A549 (cell line): ENCODE measurements at regions not wholly inside any gene's neighbourhood (a gene's known extent, or its start where the extent isn't known, plus 50 kb on each side); places are given as distances from the start of the nearest gene placed in this dataset.

Source experiments
- ATAC-seq, 2 experiments: fragments of 200-7000 bp in 1 of 2; fragments of >200 bp in 1 of 2; cut with Nextera tagmentation in 1 of 2; cut with Tn5 transposase in 1 of 2; 3 replicates each; pipeline versions ENCODE4 v1.8.0 to v1.9.1; 2018 to 2020; ENCODE audit warnings: mild to moderate bottlenecking in 1 of 2, moderate library complexity in 1 of 2
- CTCF ChIA-PET: fragments of 300-600 bp; sonication (Branson Sonifier 250); formaldehyde crosslinking; extraction: SDS; loops from one replicate; lab custom pipeline; 2021; ENCODE audit warnings: antibody characterized with exemption, inconsistent platforms; lab: Yijun Ruan, JAX
- POLR2A ChIA-PET: fragments of 350-600 bp; formaldehyde crosslinking; extraction: SDS; loops from one replicate; lab custom pipeline; 2021; ENCODE audit warnings: antibody characterized with exemption, inconsistent platforms; lab: Yijun Ruan, JAX
- DNase-seq, 2 experiments: peaks; one replicate each; pipeline versions ENCODE4 v3.0.0 to v3.0.0-alpha.2; 2011 to 2016; ENCODE audit warnings: low read depth in 1 of 2, low spot score in 1 of 2
- FAIRE-seq: peaks from 2 replicates; lab custom pipeline; 2011; peaks lifted over from hg19 to GRCh38; lab: Jason Lieb, UNC
- H3K27ac ChIP-seq, 2 experiments: fragments of >200 bp; sonication (Bioruptor Twin); formaldehyde crosslinking; 3 replicates each; pipeline ENCODE4 v1.5.1; 2016 to 2017
- H3K4me1 ChIP-seq: fragments of >200 bp; sonication (Bioruptor Twin); formaldehyde crosslinking; 3 replicates; pipeline ENCODE4 v1.6.1; 2016
- H3K4me2 ChIP-seq: fragments of >200 bp; sonication (Bioruptor Twin); formaldehyde crosslinking; 3 replicates; pipeline ENCODE4 v1.6.1; 2016
- H3K4me3 ChIP-seq: fragments of >200 bp; sonication (Bioruptor Twin); formaldehyde crosslinking; 3 replicates; pipeline ENCODE4 v1.5.1; 2016
- H3K9me3 ChIP-seq: fragments of >200 bp; sonication (Bioruptor Twin); formaldehyde crosslinking; 3 replicates; pipeline ENCODE4 v1.6.1; 2016
- BCL3 ChIP-seq: fragments of >200 bp; sonication (Bioruptor Twin); formaldehyde crosslinking; IDR thresholded peaks from 3 replicates; pipeline ENCODE4 v1.6.1; 2016
- CBX2 ChIP-seq: fragments of 200-600 bp; sonication (generic); IDR thresholded peaks from 2 replicates; pipeline ENCODE4 v1.6.1; 2016; ENCODE audit warnings: low read depth, mild to moderate bottlenecking, borderline replicate concordance
- CHD4 ChIP-seq: fragments of 200-600 bp; sonication (generic); IDR thresholded peaks from 2 replicates; pipeline ENCODE4 v1.6.1; 2016; ENCODE audit warnings: antibody characterized with exemption, mild to moderate bottlenecking, borderline replicate concordance
- CTCF ChIP-seq: fragments of >200 bp; sonication (Bioruptor Twin); formaldehyde crosslinking; IDR thresholded peaks from 3 replicates; pipeline ENCODE4 v1.5.1; 2016
- FOSL2 ChIP-seq, 2 experiments: fragments of 450-650 bp in 1 of 2; fragments of >200 bp in 1 of 2; sonication (Bioruptor Twin) in 1 of 2; formaldehyde crosslinking; IDR thresholded peaks; 2 replicates each; pipeline versions ENCODE4 v1.5.0 to v1.6.1; 2016 to 2020; ENCODE audit warnings: mild to moderate bottlenecking in 1 of 2, moderate library complexity in 1 of 2
- FOXS1 ChIP-seq: fragments of 250-450 bp; sonication (Bioruptor Pico); IDR thresholded peaks from 2 replicates; pipeline ENCODE4 v1.5.0; 2020; ENCODE audit warnings: mild to moderate bottlenecking, moderate library complexity
- GATA3 ChIP-seq: IDR thresholded peaks from 2 replicates; pipeline ENCODE4 v1.6.1; 2012; ENCODE audit warnings: borderline replicate concordance
- HOXA7 ChIP-seq: fragments of 250-450 bp; sonication (Bioruptor Pico); IDR thresholded peaks from 2 replicates; pipeline ENCODE4 v1.5.0; 2020; ENCODE audit warnings: mild to moderate bottlenecking, moderate library complexity
- JUN ChIP-seq, 2 experiments: fragments of >200 bp; sonication (Bioruptor Twin); formaldehyde crosslinking; IDR thresholded peaks; 2 replicates in 1 of 2; 3 replicates in 1 of 2; pipeline ENCODE4 v1.6.1; 2016 to 2017
- MAZ ChIP-seq: fragments of 150-350 bp; IDR thresholded peaks from 2 replicates; pipeline ENCODE4 v1.6.1; 2014; ENCODE audit warnings: antibody characterized with exemption, low read depth, low read length, borderline replicate concordance
- NFE2L2 ChIP-seq: fragments of 150-350 bp; conservative IDR thresholded peaks from 2 replicates; pipeline ENCODE4 v1.6.1; 2014; ENCODE audit warnings: low read length
- NR3C1 ChIP-seq: fragments of >200 bp; sonication (Bioruptor Twin); formaldehyde crosslinking; IDR thresholded peaks from 3 replicates; pipeline ENCODE4 v1.6.1; 2017
- PHF8 ChIP-seq: fragments of 200-600 bp; sonication (generic); IDR thresholded peaks from 2 replicates; pipeline ENCODE4 v1.6.1; 2016; ENCODE audit warnings: low read depth, mild to moderate bottlenecking, antibody characterized with exemption, moderate library complexity, borderline replicate concordance
- RARB ChIP-seq: fragments of 250-450 bp; sonication (Bioruptor Pico); IDR thresholded peaks from 2 replicates; pipeline ENCODE4 v1.8.0; 2021; ENCODE audit warnings: mild to moderate bottlenecking, moderate library complexity
- RFX5 ChIP-seq: fragments of 450-650 bp; IDR thresholded peaks from 2 replicates; pipeline ENCODE4 v1.7.1; 2014; ENCODE audit warnings: antibody characterized with exemption, mild to moderate bottlenecking, moderate library complexity
- SREBF2 ChIP-seq: fragments of 450-650 bp; IDR thresholded peaks from 2 replicates; pipeline ENCODE4 v1.6.1; 2014; ENCODE audit warnings: mild to moderate bottlenecking, moderate library complexity
- TP53 ChIP-seq: fragments of 250-450 bp; sonication (Bioruptor Pico); IDR thresholded peaks from 2 replicates; pipeline ENCODE4 v1.5.0; 2021; ENCODE audit warnings: mild to moderate bottlenecking, moderate library complexity
- ZFP36 ChIP-seq: fragments of 450-650 bp; IDR thresholded peaks from 2 replicates; pipeline ENCODE4 v1.6.1; 2014; ENCODE audit warnings: borderline replicate concordance; ENCODE audit not compliant: partially characterized antibody
- WGBS: methylation state at CpG from one replicate; pipeline ENCODE4 v1.1.6; 2017; ENCODE audit errors: missing lambda C conversion rate; 5-methylcytosine and 5-hydroxymethylcytosine counted together
- TF ChIP-seq, protein P1 (sequence below): IDR thresholded peaks from 2 replicates; pipeline ENCODE4 v1.6.1; 2012
- TF ChIP-seq, protein P2 (sequence below): fragments of 250-450 bp; sonication (Bioruptor Pico); IDR thresholded peaks from 2 replicates; pipeline ENCODE4 v1.5.0; 2020; ENCODE audit warnings: low read depth, mild to moderate bottlenecking, moderate library complexity
- TF ChIP-seq, protein P3 (sequence below): IDR thresholded peaks from 2 replicates; pipeline ENCODE4 v1.6.1; 2012
- TF ChIP-seq, protein P4 (sequence below): fragments of 150-350 bp; IDR thresholded peaks from 2 replicates; pipeline ENCODE4 v1.6.1; 2014; ENCODE audit warnings: low read depth, mild to moderate bottlenecking, low read length

- no peaks in the 10 kb centered on the region for H3K9me3 ChIP-seq
- CTCF ChIA-PET, result no interaction called here
- no peak overlapping the region for H3K27ac ChIP-seq
- POLR2A ChIA-PET, result no interaction called here
- ATAC-seq (no peak), FAIRE-seq (no peak), DNase-seq (no peak)
- H3K4me2 ChIP-seq, result no peak overlapping the region
- no peak overlapping the region for H3K4me3 ChIP-seq
- 47% methylated on average over 7 of the region's 7 CpGs for WGBS
- TF ChIP-seq FOXS1 (no peak), CHD4 (no peak), MAZ (no peak), RFX5 (no peak), FOSL2 (IDR thresholded peaks at IDR 0.05) (no peak), FOSL2 (CRISPR knock-in tag; IDR thresholded peaks at IDR 0.05) (no peak), SREBF2 (no peak), PHF8 (no peak), ZFP36 (no peak), CBX2 (no peak)
- TF ChIP-seq, protein P1, sequence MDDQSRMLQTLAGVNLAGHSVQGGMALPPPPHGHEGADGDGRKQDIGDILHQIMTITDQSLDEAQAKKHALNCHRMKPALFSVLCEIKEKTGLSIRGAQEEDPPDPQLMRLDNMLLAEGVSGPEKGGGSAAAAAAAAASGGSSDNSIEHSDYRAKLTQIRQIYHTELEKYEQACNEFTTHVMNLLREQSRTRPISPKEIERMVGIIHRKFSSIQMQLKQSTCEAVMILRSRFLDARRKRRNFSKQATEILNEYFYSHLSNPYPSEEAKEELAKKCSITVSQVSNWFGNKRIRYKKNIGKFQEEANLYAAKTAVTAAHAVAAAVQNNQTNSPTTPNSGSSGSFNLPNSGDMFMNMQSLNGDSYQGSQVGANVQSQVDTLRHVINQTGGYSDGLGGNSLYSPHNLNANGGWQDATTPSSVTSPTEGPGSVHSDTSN, result no peak
- no peaks in the 10 kb centered on the region for H3K4me1 ChIP-seq
Observed at GRCh38 chr9:89839952-89840351, 235.1 kb downstream of the GADD45G start.

DNA sequence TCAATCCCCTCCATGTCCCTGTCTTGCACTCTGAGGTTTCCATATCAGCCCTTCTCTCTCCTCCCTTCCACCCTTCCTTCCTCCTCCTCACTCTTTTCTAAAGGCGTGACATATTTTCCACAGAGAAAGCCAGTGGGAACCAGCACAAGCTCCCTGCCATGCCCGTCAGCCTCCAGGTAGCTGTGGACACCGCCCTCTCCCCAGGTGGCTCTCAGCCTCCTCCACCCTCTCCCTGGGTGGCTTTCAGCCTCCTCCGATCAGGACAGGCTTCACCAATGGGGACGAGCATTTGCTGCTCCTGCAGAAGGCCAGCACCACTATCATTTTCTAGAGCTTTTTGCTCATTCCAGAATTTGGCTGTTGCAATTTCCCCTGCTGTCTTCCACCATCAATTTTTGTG, 236.6 kb downstream of the GADD45G start:
- H3K9me3 ChIP-seq, result no peaks in the 10 kb centered on the region
- FAIRE-seq, result no peak
- TF ChIP-seq ZFP36 (no peak), BCL3 (no peak), TP53 (CRISPR knock-in tag) (no peak), NFE2L2 (no peak), NR3C1 (no peak)
- 53% methylated on average over 5 of the region's 5 CpGs for WGBS
- H3K4me2 ChIP-seq, result no peak overlapping the region
- no peak overlapping the region for H3K27ac ChIP-seq
- POLR2A ChIA-PET, result no interaction called here
- no peak for ATAC-seq
- no peaks in the 10 kb centered on the region for H3K4me1 ChIP-seq
- no peak overlapping the region for H3K4me3 ChIP-seq
- no peak for DNase-seq
- CTCF ChIA-PET, result no interaction called here

- TF ChIP-seq GATA3, result no peak
- TF ChIP-seq RARB, result no peak
- Histone ChIP-seq H3K9me3 (no peaks in the 10 kb centered on the region), H3K4me1 (no peaks in the 10 kb centered on the region), H3K4me2 (no peak overlapping the region), H3K27ac (no peak overlapping the region), H3K4me3 (no peak overlapping the region)
- FAIRE-seq, result no peak
- ChIA-PET POLR2A (no interaction called here), CTCF (interaction anchor here (1.1 kb wide), 1 partner anchor 62 kb away, joined by 3 read pairs; no protein-coding TSS in a partner anchor)
- WGBS, result 70% methylated on average over 7 of the region's 8 CpGs
- ATAC-seq, result no peak
- DNase-seq, result no peak
Observed at GRCh38 chr9:89842267-89842768, 237.5 kb downstream of the GADD45G start.

DNA sequence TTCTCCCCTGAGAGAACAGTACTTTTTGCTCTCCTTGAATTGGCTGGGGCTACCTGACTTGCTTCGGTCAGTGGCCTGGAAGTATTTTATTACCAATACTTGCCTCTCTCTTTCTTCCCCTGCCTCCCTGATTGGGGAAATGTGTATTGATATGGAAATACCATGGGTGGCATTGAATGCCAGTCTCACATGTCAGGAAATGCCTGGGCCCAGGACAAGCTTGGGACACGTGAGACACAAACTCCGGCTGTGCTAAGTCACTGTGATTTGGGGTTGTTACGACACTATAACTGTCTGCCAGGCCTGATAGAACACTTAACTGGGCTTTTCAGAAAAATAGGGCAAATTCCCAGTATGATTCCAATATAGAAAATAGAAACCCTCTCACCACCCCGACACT, 238.3 kb downstream of the GADD45G start:
- Histone ChIP-seq H3K4me3 (no peak overlapping the region), H3K4me1 (no peaks in the 10 kb centered on the region), H3K4me2 (no peak overlapping the region), H3K9me3 (no peaks in the 10 kb centered on the region), H3K27ac (no peak overlapping the region)
- FAIRE-seq (no peak), DNase-seq (no peak), ATAC-seq (no peak)
- POLR2A ChIA-PET, result no interaction called here
- CTCF ChIA-PET, result interaction anchor here (1.1 kb wide), 1 partner anchor 63 kb away, joined by 3 read pairs; no protein-coding TSS in a partner anchor
- 77% methylated on average over 5 of the region's 5 CpGs for WGBS
- TF ChIP-seq, protein P2, sequence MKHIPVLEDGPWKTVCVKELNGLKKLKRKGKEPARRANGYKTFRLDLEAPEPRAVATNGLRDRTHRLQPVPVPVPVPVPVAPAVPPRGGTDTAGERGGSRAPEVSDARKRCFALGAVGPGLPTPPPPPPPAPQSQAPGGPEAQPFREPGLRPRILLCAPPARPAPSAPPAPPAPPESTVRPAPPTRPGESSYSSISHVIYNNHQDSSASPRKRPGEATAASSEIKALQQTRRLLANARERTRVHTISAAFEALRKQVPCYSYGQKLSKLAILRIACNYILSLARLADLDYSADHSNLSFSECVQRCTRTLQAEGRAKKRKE (CRISPR knock-in tag), result no peak
- no peak for TF ChIP-seq HOXA7
- TF ChIP-seq JUN (IDR thresholded peaks at IDR 0.05), result no peak
- no peak for TF ChIP-seq CHD4
- TF ChIP-seq, protein P3, sequence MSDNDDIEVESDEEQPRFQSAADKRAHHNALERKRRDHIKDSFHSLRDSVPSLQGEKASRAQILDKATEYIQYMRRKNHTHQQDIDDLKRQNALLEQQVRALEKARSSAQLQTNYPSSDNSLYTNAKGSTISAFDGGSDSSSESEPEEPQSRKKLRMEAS, result no peak
- TF ChIP-seq, protein P4, sequence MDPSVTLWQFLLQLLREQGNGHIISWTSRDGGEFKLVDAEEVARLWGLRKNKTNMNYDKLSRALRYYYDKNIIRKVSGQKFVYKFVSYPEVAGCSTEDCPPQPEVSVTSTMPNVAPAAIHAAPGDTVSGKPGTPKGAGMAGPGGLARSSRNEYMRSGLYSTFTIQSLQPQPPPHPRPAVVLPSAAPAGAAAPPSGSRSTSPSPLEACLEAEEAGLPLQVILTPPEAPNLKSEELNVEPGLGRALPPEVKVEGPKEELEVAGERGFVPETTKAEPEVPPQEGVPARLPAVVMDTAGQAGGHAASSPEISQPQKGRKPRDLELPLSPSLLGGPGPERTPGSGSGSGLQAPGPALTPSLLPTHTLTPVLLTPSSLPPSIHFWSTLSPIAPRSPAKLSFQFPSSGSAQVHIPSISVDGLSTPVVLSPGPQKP, result no peak
- TF ChIP-seq CTCF, result no peak
- TF ChIP-seq FOXS1, result no peak
- TF ChIP-seq, protein P1, result no peak
- TF ChIP-seq NR3C1, result no peak
- TF ChIP-seq SREBF2, result no peak
